ENCODE measurements at regions not wholly inside any gene's neighbourhood (a gene's known extent, or its start where the extent isn't known, plus 50 kb on each side); places are given as distances from the start of the nearest gene placed in this dataset.
"Not testable (repeated sequence)": the region's sequence is repeated elsewhere in the genome, so short reads cannot be mapped to it uniquely, and the experiment has no call there.

DNA sequence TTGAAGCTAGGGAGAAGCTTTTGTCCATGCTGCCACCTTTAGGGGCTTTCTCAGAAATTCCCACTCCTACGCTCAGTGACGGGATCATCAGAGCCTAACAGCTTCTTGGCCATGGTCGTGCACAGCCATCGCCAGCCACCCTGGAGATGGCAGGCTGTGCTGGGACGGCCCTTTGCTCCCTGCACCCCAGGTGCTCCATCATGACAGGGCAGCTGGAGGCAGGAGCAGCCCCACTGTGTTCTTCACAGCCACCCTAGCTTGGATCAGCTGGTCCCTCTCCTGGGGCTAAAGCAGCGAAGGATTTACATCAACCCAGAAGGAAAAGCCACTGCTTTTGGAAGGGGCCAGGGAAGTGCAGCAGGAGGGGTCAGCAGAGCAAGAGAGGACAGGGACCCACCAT lies 235.9 kb downstream of the LY86 start:
- Histone ChIP-seq H3K9me3 (ENCODE audit: control insufficient read depth, low read length) (no peaks in the 10 kb centered on the region), H3K36me3 (ENCODE audit: control insufficient read depth, insufficient read depth, low read length) (no peaks in the 10 kb centered on the region), H3K4me3 (ENCODE audit: insufficient read depth, low read depth, low read length) (no peak overlapping the region), H3K27me3 (ENCODE audit: control insufficient read depth, insufficient read depth, low read length, poor library complexity, severe bottlenecking) (no peaks in the 10 kb centered on the region), H3K4me1 (ENCODE audit: control insufficient read depth, insufficient read depth, low read length) (peaks cover 15% of the 10 kb centered on the region), H3K27ac (ENCODE audit: insufficient read depth, low read depth, low read length, poor library complexity, severe bottlenecking) (no peak overlapping the region)
- 88 to 91% methylated on average over 6 of the region's 6 CpGs for WGBS, 2 experiments

DNA sequence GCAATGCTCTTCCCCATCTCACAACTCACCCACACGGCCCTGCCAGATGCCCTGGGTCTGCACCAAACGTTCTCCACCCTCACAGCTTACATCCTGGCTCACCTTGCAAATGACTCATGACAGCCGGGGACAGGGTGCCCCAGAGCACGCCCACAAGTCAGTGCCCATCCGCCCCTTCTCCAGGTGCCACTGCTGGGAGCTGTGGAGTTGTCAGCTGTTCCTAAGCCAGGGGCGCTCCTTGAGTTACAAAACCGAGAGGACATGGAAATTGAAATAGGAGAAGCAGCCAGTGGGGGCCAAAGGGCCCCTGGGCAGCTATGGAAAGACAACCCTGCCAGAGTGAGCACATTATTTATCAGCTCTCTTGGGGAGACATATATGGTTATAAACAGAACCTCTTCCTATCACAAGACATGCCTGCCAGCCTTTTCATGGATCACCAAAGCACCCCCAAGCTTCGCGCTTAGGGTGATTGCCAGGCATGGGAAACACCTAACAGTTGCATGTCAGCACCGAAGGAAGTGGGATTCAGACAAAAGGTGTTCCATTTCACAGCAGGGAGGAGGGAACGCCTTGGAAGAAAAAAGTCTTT lies 236.8 kb downstream of the LY86 start:
- Histone ChIP-seq H3K9me3 (ENCODE audit: control insufficient read depth, low read length) (no peaks in the 10 kb centered on the region), H3K4me1 (ENCODE audit: control insufficient read depth, insufficient read depth, low read length) (peaks cover 15% of the 10 kb centered on the region), H3K4me3 (ENCODE audit: insufficient read depth, low read depth, low read length) (no peak overlapping the region), H3K36me3 (ENCODE audit: control insufficient read depth, insufficient read depth, low read length) (no peaks in the 10 kb centered on the region), H3K27ac (ENCODE audit: insufficient read depth, low read depth, low read length, poor library complexity, severe bottlenecking) (no peak overlapping the region), H3K27me3 (ENCODE audit: control insufficient read depth, insufficient read depth, low read length, poor library complexity, severe bottlenecking) (no peaks in the 10 kb centered on the region)
- WGBS, 2 experiments, result 80 to 81% methylated on average over 11 of the region's 11 CpGs

DNA sequence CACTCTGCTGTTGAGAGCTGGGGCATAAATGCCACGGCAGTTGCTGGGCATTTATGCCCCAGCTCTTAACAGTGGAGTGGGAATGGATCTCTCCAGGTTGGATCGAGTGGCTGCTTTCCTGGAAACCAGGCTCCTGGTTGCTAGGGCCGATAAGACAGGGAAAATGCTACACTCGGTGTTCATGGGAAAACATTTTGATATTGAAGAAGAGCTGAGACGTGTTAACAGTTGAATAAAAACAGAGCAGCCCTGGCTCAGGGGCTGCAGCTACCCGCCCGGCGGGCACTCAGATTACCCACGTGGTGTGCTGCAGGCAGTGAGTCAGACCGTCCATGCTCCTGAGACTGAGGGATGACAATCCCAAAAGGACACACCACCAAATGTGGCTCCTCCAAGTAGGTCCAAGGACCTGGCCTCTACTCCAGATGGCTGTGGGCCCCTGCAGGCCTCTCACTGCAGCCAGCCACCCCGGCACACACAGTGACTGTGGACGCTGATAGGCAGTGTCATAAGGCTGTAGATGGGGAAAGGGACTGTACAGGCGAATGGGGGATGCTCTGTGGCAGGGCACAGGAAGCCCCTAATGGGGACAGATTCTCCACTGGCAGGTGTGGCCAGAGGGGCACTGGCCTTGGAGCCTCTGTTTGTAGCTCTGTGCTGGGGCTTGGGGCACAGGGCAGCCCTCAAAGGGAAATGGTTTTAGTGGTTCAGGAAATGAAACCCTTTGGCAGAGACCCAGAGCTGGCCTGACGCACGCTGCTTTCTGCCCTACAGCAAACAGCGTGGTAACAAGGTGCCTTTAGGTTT lies 237.8 kb downstream of the LY86 start:
- Histone ChIP-seq H3K36me3 (ENCODE audit: control insufficient read depth, insufficient read depth, low read length) (no peaks in the 10 kb centered on the region), H3K27me3 (ENCODE audit: control insufficient read depth, insufficient read depth, low read length, poor library complexity, severe bottlenecking) (no peaks in the 10 kb centered on the region), H3K4me1 (ENCODE audit: control insufficient read depth, insufficient read depth, low read length) (peaks cover 15% of the 10 kb centered on the region), H3K27ac (ENCODE audit: insufficient read depth, low read depth, low read length, poor library complexity, severe bottlenecking) (no peak overlapping the region), H3K9me3 (ENCODE audit: control insufficient read depth, low read length) (no peaks in the 10 kb centered on the region), H3K4me3 (ENCODE audit: insufficient read depth, low read depth, low read length) (no peak overlapping the region)
- WGBS, 2 experiments, result 87 to 89% methylated on average over 16 of the region's 16 CpGs

DNA sequence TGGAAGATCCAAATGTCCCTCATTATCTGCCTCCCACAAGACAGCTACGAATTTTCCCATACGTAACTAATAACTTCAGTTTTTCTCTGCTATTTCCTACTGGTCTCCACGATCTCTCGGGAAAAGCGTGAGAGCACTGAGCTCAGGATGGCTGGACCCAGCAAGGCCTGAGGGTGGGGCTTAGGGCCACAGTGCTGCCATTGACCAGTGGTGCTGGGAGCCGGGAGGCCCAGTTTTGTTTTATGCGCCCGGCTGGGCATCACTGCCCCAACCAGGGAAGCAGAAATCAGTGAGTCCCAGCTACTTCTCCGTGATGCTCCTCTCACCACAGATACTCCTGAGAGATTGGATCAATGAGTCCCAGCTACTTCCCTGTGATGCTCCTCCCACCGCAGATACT lies 238.4 kb downstream of the LY86 start:
- H3K27me3 ChIP-seq (ENCODE audit: control insufficient read depth, insufficient read depth, low read length, poor library complexity, severe bottlenecking), result no peaks in the 10 kb centered on the region
- 83 to 86% methylated on average over 10 of the region's 10 CpGs for WGBS, 2 experiments
- peaks cover 15% of the 10 kb centered on the region for H3K4me1 ChIP-seq (ENCODE audit: control insufficient read depth, insufficient read depth, low read length)
- H3K4me3 ChIP-seq (ENCODE audit: insufficient read depth, low read depth, low read length), result no peak overlapping the region
- H3K36me3 ChIP-seq (ENCODE audit: control insufficient read depth, insufficient read depth, low read length), result no peaks in the 10 kb centered on the region
- no peak overlapping the region for H3K27ac ChIP-seq (ENCODE audit: insufficient read depth, low read depth, low read length, poor library complexity, severe bottlenecking)
- no peaks in the 10 kb centered on the region for H3K9me3 ChIP-seq (ENCODE audit: control insufficient read depth, low read length)

DNA sequence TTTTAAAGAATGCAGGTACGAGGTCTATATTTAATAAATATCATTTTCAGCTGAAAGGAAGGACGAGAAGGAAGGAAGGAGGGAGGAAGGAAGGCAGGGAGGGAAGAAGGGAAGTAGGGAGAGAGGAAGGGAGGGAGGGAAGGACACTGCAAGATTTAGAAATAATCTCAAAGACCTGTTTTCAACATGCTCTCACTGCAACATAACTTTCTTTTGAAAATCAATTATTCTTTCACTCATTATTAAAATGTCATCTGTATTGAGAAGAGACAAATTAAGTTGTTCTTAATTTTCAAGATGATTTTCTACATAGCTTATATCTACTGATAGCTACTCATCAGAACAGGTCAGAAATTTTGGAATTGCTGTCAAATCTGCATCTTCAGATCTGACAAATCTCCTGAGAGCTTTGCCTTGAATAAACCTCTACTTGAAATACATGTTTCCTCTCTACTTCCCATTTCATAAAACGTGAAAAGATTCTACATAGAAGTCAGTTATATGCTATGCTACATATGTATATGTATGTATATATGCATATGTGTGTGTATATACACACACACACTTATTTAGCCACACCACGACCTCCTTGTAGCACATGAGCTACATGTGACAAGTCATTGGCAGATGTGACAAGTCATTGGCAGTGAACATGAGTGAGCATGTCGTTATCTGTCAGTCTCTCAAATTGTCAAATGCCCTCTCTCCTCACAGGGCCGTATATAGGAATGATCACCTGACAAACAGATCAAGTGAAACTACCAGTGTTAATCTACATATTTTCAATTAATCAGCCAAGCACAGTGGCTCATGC lies 241.6 kb downstream of the LY86 start:
- H3K27me3 ChIP-seq (ENCODE audit: control insufficient read depth, insufficient read depth, low read length, poor library complexity, severe bottlenecking), result no peaks in the 10 kb centered on the region
- no peak overlapping the region for H3K4me3 ChIP-seq (ENCODE audit: insufficient read depth, low read depth, low read length)
- WGBS, 2 experiments, result 82 to 91% methylated on average over 5 of the region's 6 CpGs
- H3K36me3 ChIP-seq (ENCODE audit: control insufficient read depth, insufficient read depth, low read length), result no peaks in the 10 kb centered on the region
- H3K4me1 ChIP-seq (ENCODE audit: control insufficient read depth, insufficient read depth, low read length), result peaks cover 8% of the 10 kb centered on the region
- H3K9me3 ChIP-seq (ENCODE audit: control insufficient read depth, low read length), result no peaks in the 10 kb centered on the region
- H3K27ac ChIP-seq (ENCODE audit: insufficient read depth, low read depth, low read length, poor library complexity, severe bottlenecking), result no peak overlapping the region

DNA sequence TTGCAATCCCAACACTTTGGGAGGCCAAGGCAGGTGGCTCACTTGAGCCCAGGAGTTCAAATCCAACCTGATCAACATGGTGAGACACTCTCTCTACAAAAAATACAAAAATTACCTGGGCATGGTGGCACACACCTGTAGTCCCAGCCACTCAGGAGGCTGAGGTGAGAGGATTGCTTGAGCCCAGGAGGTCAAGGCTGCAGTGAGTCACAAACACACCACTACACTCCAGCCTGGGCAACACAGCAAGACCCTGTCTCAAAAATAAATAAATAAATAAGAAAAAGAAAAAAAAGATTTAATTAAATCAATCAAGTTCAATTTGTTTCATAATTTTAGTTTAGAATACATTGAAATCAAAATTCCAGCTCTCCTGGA lies 242.2 kb downstream of the LY86 start:
- not testable (repeated sequence) for H3K4me3 ChIP-seq (ENCODE audit: insufficient read depth, low read depth, low read length); H3K36me3 ChIP-seq (ENCODE audit: control insufficient read depth, insufficient read depth, low read length); H3K27me3 ChIP-seq (ENCODE audit: control insufficient read depth, insufficient read depth, low read length, poor library complexity, severe bottlenecking); H3K4me1 ChIP-seq (ENCODE audit: control insufficient read depth, insufficient read depth, low read length); H3K9me3 ChIP-seq (ENCODE audit: control insufficient read depth, low read length); H3K27ac ChIP-seq (ENCODE audit: insufficient read depth, low read depth, low read length, poor library complexity, severe bottlenecking)

DNA sequence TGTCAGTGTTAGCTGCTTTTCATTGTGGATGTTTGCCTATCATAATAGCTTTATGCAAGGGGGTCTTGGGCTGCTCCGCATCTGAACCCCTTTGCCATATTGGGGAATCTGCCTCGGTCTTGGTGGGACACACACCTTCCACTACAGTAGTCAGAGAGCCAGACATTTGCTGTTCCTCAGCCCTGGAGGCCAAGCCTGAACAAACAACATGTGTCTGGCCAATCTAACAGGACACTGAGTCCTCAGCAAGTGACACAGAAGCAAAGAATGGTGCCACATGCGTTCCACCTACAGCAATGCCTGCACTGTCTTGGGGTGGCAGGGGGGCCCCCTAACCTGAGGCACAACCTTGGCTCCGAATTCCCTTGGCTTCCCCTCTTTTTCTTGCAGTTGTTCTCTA lies 243.9 kb downstream of the LY86 start:
- WGBS, 2 experiments, result 91 to 92% methylated on average over 4 of the region's 4 CpGs
- Histone ChIP-seq H3K27me3 (ENCODE audit: control insufficient read depth, insufficient read depth, low read length, poor library complexity, severe bottlenecking) (no peaks in the 10 kb centered on the region), H3K9me3 (ENCODE audit: control insufficient read depth, low read length) (no peaks in the 10 kb centered on the region), H3K27ac (ENCODE audit: insufficient read depth, low read depth, low read length, poor library complexity, severe bottlenecking) (no peak overlapping the region), H3K4me3 (ENCODE audit: insufficient read depth, low read depth, low read length) (no peak overlapping the region), H3K4me1 (ENCODE audit: control insufficient read depth, insufficient read depth, low read length) (no peaks in the 10 kb centered on the region), H3K36me3 (ENCODE audit: control insufficient read depth, insufficient read depth, low read length) (no peaks in the 10 kb centered on the region)

DNA sequence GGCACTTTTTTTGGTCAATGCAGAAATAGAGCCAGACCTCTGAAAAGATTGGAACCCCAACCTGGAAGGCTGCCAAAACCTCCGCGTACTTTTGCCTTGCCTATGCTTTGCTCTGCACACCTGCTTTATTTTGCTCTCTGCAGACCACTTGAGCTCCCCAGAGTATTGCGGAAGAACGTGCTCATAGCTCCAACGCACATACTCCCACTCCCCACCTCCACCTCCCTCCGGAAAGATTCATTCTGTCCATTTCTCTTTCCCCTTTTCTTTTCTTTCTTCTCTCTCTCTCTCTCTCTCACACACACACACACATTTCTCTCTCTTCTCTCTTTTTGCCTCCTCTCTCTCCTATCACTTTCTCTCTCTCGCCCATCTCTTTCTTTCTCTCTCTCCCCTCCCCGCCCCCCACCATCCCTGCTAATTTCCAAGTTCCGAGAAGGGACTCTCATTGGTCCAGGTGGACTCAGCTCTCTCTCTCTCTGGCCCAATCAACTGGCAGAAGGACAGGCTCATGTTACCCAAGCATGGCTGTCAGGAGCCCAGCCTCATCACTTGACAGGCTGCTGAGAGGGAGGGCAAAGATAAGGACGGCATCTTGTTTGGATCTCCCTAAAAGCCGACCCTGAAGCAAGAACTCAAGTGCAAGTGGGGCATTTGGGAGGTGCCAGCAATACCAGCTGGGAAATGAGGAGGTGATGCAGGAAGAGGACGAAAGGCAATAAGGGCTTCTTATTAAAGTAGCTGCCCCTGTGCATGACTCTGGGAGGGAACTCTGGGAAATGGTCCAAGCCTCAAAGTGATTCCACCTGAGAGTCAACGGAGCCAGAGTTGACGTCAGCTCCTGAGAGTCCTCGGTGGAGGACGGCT lies 246.1 kb downstream of the LY86 start:
- Histone ChIP-seq H3K27ac (ENCODE audit: insufficient read depth, low read depth, low read length, poor library complexity, severe bottlenecking) (no peak overlapping the region), H3K4me3 (ENCODE audit: insufficient read depth, low read depth, low read length) (no peak overlapping the region), H3K4me1 (ENCODE audit: control insufficient read depth, insufficient read depth, low read length) (no peaks in the 10 kb centered on the region), H3K36me3 (ENCODE audit: control insufficient read depth, insufficient read depth, low read length) (no peaks in the 10 kb centered on the region), H3K27me3 (ENCODE audit: control insufficient read depth, insufficient read depth, low read length, poor library complexity, severe bottlenecking) (no peaks in the 10 kb centered on the region), H3K9me3 (ENCODE audit: control insufficient read depth, low read length) (no peaks in the 10 kb centered on the region)
- 86 to 90% methylated on average over 16 of the region's 16 CpGs for WGBS, 2 experiments

DNA sequence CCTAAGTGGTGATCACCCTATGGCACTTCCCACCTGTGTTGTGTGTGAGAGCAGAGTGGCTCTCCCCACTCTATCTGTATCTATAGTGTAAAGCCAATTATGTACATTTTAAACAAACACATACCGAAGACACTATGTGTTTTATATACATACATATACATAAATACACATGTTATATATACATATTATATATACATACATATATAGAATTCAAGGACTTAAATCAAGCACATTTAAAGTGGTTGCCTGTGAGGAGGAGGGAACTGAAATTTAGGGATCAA lies 246.6 kb downstream of the LY86 start:
- no CpG with 5 or more reads among the region's 1 CpG for WGBS, 2 experiments
- no peaks in the 10 kb centered on the region for H3K36me3 ChIP-seq (ENCODE audit: control insufficient read depth, insufficient read depth, low read length)
- H3K4me3 ChIP-seq (ENCODE audit: insufficient read depth, low read depth, low read length), result no peak overlapping the region
- no peaks in the 10 kb centered on the region for H3K9me3 ChIP-seq (ENCODE audit: control insufficient read depth, low read length)
- no peaks in the 10 kb centered on the region for H3K27me3 ChIP-seq (ENCODE audit: control insufficient read depth, insufficient read depth, low read length, poor library complexity, severe bottlenecking)
- H3K27ac ChIP-seq (ENCODE audit: insufficient read depth, low read depth, low read length, poor library complexity, severe bottlenecking), result no peak overlapping the region
- H3K4me1 ChIP-seq (ENCODE audit: control insufficient read depth, insufficient read depth, low read length), result no peaks in the 10 kb centered on the region

All from ectodermal cell (in vitro differentiated cells).